ENCODE measurements at regions not wholly inside any gene's neighbourhood (a gene's known extent, or its start where the extent isn't known, plus 50 kb on each side); places are given as distances from the start of the nearest gene placed in this dataset.
A peak's percentile ranks its signal among the peaks of the same experiment; 100 is the strongest.

GRCh38 chr5:143730112-143730801, 81.7 kb upstream of the HMHB1 start:
- H2AFZ ChIP-seq (ENCODE audit: low read length, unreplicated experiment) = no peak overlapping the region
- no peaks in the 10 kb centered on the region for H3K36me3 ChIP-seq (ENCODE audit: insufficient read depth, low read length)
- no peaks in the 10 kb centered on the region for H3K79me2 ChIP-seq (ENCODE audit: control insufficient read depth, insufficient read depth, low read length, unreplicated experiment)
- no peaks in the 10 kb centered on the region for H3K4me1 ChIP-seq (ENCODE audit: control insufficient read depth, insufficient read depth, low read length, unreplicated experiment)
- H3K27ac ChIP-seq (ENCODE audit: low read depth, low read length) = no peak overlapping the region
- no peak overlapping the region for H3K4me3 ChIP-seq (ENCODE audit: low read depth, low read length)
- H3K27me3 ChIP-seq (ENCODE audit: insufficient read depth, low read length) = no peaks in the 10 kb centered on the region

- Histone ChIP-seq H3K4me1 (ENCODE audit: control insufficient read depth, insufficient read depth, low read length, unreplicated experiment) (no peaks in the 10 kb centered on the region), H3K27me3 (ENCODE audit: insufficient read depth, low read length) (no peaks in the 10 kb centered on the region), H3K79me2 (ENCODE audit: control insufficient read depth, insufficient read depth, low read length, unreplicated experiment) (no peaks in the 10 kb centered on the region), H2AFZ (ENCODE audit: low read length, unreplicated experiment) (no peak overlapping the region), H3K36me3 (ENCODE audit: insufficient read depth, low read length) (no peaks in the 10 kb centered on the region), H3K27ac (ENCODE audit: low read depth, low read length) (no peak overlapping the region), H3K4me3 (ENCODE audit: low read depth, low read length) (no peak overlapping the region)
Measured at GRCh38 chr5:143729334-143729946, 82.5 kb upstream of the HMHB1 start.

- Histone ChIP-seq H3K79me2 (ENCODE audit: control insufficient read depth, insufficient read depth, low read length, unreplicated experiment) (no peaks in the 10 kb centered on the region), H2AFZ (ENCODE audit: low read length, unreplicated experiment) (no peak overlapping the region), H3K36me3 (ENCODE audit: insufficient read depth, low read length) (no peaks in the 10 kb centered on the region), H3K4me1 (ENCODE audit: control insufficient read depth, insufficient read depth, low read length, unreplicated experiment) (no peaks in the 10 kb centered on the region), H3K4me3 (ENCODE audit: low read depth, low read length) (no peak overlapping the region), H3K27ac (ENCODE audit: low read depth, low read length) (no peak overlapping the region), H3K27me3 (ENCODE audit: insufficient read depth, low read length) (no peaks in the 10 kb centered on the region)
Measured at GRCh38 chr5:143723159-143723558, 88.8 kb upstream of the HMHB1 start.

- no peak overlapping the region for H3K4me3 ChIP-seq (ENCODE audit: low read depth, low read length)
- H3K27ac ChIP-seq (ENCODE audit: low read depth, low read length) = no peak overlapping the region
- H3K4me1 ChIP-seq (ENCODE audit: control insufficient read depth, insufficient read depth, low read length, unreplicated experiment) = peaks cover 8% of the 10 kb centered on the region
- no peak overlapping the region for H2AFZ ChIP-seq (ENCODE audit: low read length, unreplicated experiment)
- H3K36me3 ChIP-seq (ENCODE audit: insufficient read depth, low read length) = no peaks in the 10 kb centered on the region
- H3K79me2 ChIP-seq (ENCODE audit: control insufficient read depth, insufficient read depth, low read length, unreplicated experiment) = no peaks in the 10 kb centered on the region
- no peaks in the 10 kb centered on the region for H3K27me3 ChIP-seq (ENCODE audit: insufficient read depth, low read length)
Measured at GRCh38 chr5:143721925-143722324, 90.0 kb upstream of the HMHB1 start.

- peaks cover 10% of the 10 kb centered on the region for H3K4me1 ChIP-seq (ENCODE audit: control insufficient read depth, insufficient read depth, low read length, unreplicated experiment)
- no peaks in the 10 kb centered on the region for H3K36me3 ChIP-seq (ENCODE audit: insufficient read depth, low read length)
- H3K27ac ChIP-seq (ENCODE audit: low read depth, low read length) = no peak overlapping the region
- no peak overlapping the region for H3K4me3 ChIP-seq (ENCODE audit: low read depth, low read length)
- no peaks in the 10 kb centered on the region for H3K79me2 ChIP-seq (ENCODE audit: control insufficient read depth, insufficient read depth, low read length, unreplicated experiment)
- no peak overlapping the region for H2AFZ ChIP-seq (ENCODE audit: low read length, unreplicated experiment)
- H3K27me3 ChIP-seq (ENCODE audit: insufficient read depth, low read length) = no peaks in the 10 kb centered on the region
Measured at GRCh38 chr5:143720689-143721088, 91.3 kb upstream of the HMHB1 start.

- Histone ChIP-seq H2AFZ (ENCODE audit: low read length, unreplicated experiment) (peak overlapping the region; percentile 79), H3K79me2 (ENCODE audit: control insufficient read depth, insufficient read depth, low read length, unreplicated experiment) (no peaks in the 10 kb centered on the region), H3K27ac (ENCODE audit: low read depth, low read length) (no peak overlapping the region), H3K4me3 (ENCODE audit: low read depth, low read length) (no peak overlapping the region), H3K4me1 (ENCODE audit: control insufficient read depth, insufficient read depth, low read length, unreplicated experiment) (peaks cover 10% of the 10 kb centered on the region), H3K36me3 (ENCODE audit: insufficient read depth, low read length) (no peaks in the 10 kb centered on the region), H3K27me3 (ENCODE audit: insufficient read depth, low read length) (no peaks in the 10 kb centered on the region)
Measured at GRCh38 chr5:143717400-143717799, 94.6 kb upstream of the HMHB1 start.

- Histone ChIP-seq H3K4me1 (ENCODE audit: control insufficient read depth, insufficient read depth, low read length, unreplicated experiment) (peaks cover 10% of the 10 kb centered on the region), H3K27me3 (ENCODE audit: insufficient read depth, low read length) (no peaks in the 10 kb centered on the region), H3K36me3 (ENCODE audit: insufficient read depth, low read length) (no peaks in the 10 kb centered on the region), H3K27ac (ENCODE audit: low read depth, low read length) (no peak overlapping the region), H2AFZ (ENCODE audit: low read length, unreplicated experiment) (peak overlapping the region; percentile 79), H3K4me3 (ENCODE audit: low read depth, low read length) (no peak overlapping the region), H3K79me2 (ENCODE audit: control insufficient read depth, insufficient read depth, low read length, unreplicated experiment) (no peaks in the 10 kb centered on the region)
Measured at GRCh38 chr5:143716881-143717280, 95.1 kb upstream of the HMHB1 start.

- Histone ChIP-seq H2AFZ (ENCODE audit: low read length, unreplicated experiment) (no peak overlapping the region), H3K4me3 (ENCODE audit: low read depth, low read length) (no peak overlapping the region), H3K79me2 (ENCODE audit: control insufficient read depth, insufficient read depth, low read length, unreplicated experiment) (no peaks in the 10 kb centered on the region), H3K27me3 (ENCODE audit: insufficient read depth, low read length) (no peaks in the 10 kb centered on the region), H3K36me3 (ENCODE audit: insufficient read depth, low read length) (no peaks in the 10 kb centered on the region), H3K27ac (ENCODE audit: low read depth, low read length) (no peak overlapping the region), H3K4me1 (ENCODE audit: control insufficient read depth, insufficient read depth, low read length, unreplicated experiment) (peaks cover 10% of the 10 kb centered on the region)
Measured at GRCh38 chr5:143715616-143716015, 96.3 kb upstream of the HMHB1 start.

- Histone ChIP-seq H3K27ac (ENCODE audit: low read depth, low read length) (no peak overlapping the region), H3K4me3 (ENCODE audit: low read depth, low read length) (no peak overlapping the region), H3K79me2 (ENCODE audit: control insufficient read depth, insufficient read depth, low read length, unreplicated experiment) (no peaks in the 10 kb centered on the region), H3K27me3 (ENCODE audit: insufficient read depth, low read length) (no peaks in the 10 kb centered on the region), H3K36me3 (ENCODE audit: insufficient read depth, low read length) (no peaks in the 10 kb centered on the region), H2AFZ (ENCODE audit: low read length, unreplicated experiment) (no peak overlapping the region), H3K4me1 (ENCODE audit: control insufficient read depth, insufficient read depth, low read length, unreplicated experiment) (peaks cover 10% of the 10 kb centered on the region)
Measured at GRCh38 chr5:143714629-143715028, 97.3 kb upstream of the HMHB1 start.

- no peaks in the 10 kb centered on the region for H3K27me3 ChIP-seq (ENCODE audit: insufficient read depth, low read length)
- no peaks in the 10 kb centered on the region for H3K36me3 ChIP-seq (ENCODE audit: insufficient read depth, low read length)
- H3K4me1 ChIP-seq (ENCODE audit: control insufficient read depth, insufficient read depth, low read length, unreplicated experiment) = peaks cover 10% of the 10 kb centered on the region
- H3K79me2 ChIP-seq (ENCODE audit: control insufficient read depth, insufficient read depth, low read length, unreplicated experiment) = no peaks in the 10 kb centered on the region
- no peak overlapping the region for H3K4me3 ChIP-seq (ENCODE audit: low read depth, low read length)
- no peak overlapping the region for H3K27ac ChIP-seq (ENCODE audit: low read depth, low read length)
- no peak overlapping the region for H2AFZ ChIP-seq (ENCODE audit: low read length, unreplicated experiment)
Measured at GRCh38 chr5:143713047-143714003, 98.6 kb upstream of the HMHB1 start.

Measured in ACC112 (cell line).